Large intestine (tissue), 3 donors: ENCODE measurements at regions not wholly inside any gene's neighbourhood (a gene's known extent, or its start where the extent isn't known, plus 50 kb on each side); places are given as distances from the start of the nearest gene placed in this dataset.

Experiments
- DNase-seq, 2 donors: peaks; one replicate each; pipeline versions ENCODE4 v3.0.0 to v3.0.0-alpha.2; 2013
- H3K27ac ChIP-seq: one replicate; pipeline ENCODE4 v1.5.1; 2013; ENCODE audit warnings: low read length
- H3K27me3 ChIP-seq: 2 replicates; pipeline ENCODE4 v1.6.1; 2013; ENCODE audit warnings: low read length; ENCODE audit not compliant: control insufficient read depth, insufficient read depth
- H3K36me3 ChIP-seq: 2 replicates; pipeline ENCODE4 v1.6.1; 2013; ENCODE audit warnings: low read length; ENCODE audit not compliant: control insufficient read depth, insufficient read depth
- H3K4me1 ChIP-seq: one replicate; pipeline ENCODE4 v1.6.1; 2013; ENCODE audit warnings: low read length; ENCODE audit not compliant: control insufficient read depth, insufficient read depth
- H3K4me3 ChIP-seq: one replicate; pipeline ENCODE4 v1.5.1; 2013; ENCODE audit warnings: low read length
- H3K9me3 ChIP-seq: one replicate; pipeline ENCODE4 v1.6.1; 2013; ENCODE audit warnings: mild to moderate bottlenecking, low read depth, low read length, moderate library complexity; ENCODE audit not compliant: control insufficient read depth
- WGBS: methylation state at CpG from one replicate; pipeline ENCODE4 v1.1.5; 2013; ENCODE audit warnings: low lambda C conversion rate; ENCODE audit not compliant: insufficient coverage; 5-methylcytosine and 5-hydroxymethylcytosine counted together

GRCh38 chrX:142043196-142043595 lies 139.5 kb downstream of the MAGEC1 start:
- H3K27me3 ChIP-seq = no peaks in the 10 kb centered on the region
- no CpG with 5 or more reads among the region's 3 CpGs for WGBS
- no peaks in the 10 kb centered on the region for H3K36me3 ChIP-seq
- no peak overlapping the region for H3K27ac ChIP-seq
- no peak for DNase-seq
- no peaks in the 10 kb centered on the region for H3K9me3 ChIP-seq
- no peak overlapping the region for H3K4me3 ChIP-seq
- H3K4me1 ChIP-seq = no peaks in the 10 kb centered on the region

GRCh38 chrX:142040906-142041305 lies 137.2 kb downstream of the MAGEC1 start:
- no peak overlapping the region for H3K4me3 ChIP-seq
- no peaks in the 10 kb centered on the region for H3K9me3 ChIP-seq
- no peaks in the 10 kb centered on the region for H3K27me3 ChIP-seq
- H3K36me3 ChIP-seq = no peaks in the 10 kb centered on the region
- no peak overlapping the region for H3K27ac ChIP-seq
- WGBS = no CpG with 5 or more reads among the region's 6 CpGs
- no peak for DNase-seq
- H3K4me1 ChIP-seq = no peaks in the 10 kb centered on the region

GRCh38 chrX:142036116-142036515 lies 132.4 kb downstream of the MAGEC1 start:
- Histone ChIP-seq H3K4me1 (no peaks in the 10 kb centered on the region), H3K36me3 (no peaks in the 10 kb centered on the region), H3K9me3 (no peaks in the 10 kb centered on the region), H3K27ac (no peak overlapping the region), H3K27me3 (no peaks in the 10 kb centered on the region), H3K4me3 (no peak overlapping the region)
- no peak for DNase-seq

GRCh38 chrX:142005532-142005931 lies 101.8 kb downstream of the MAGEC1 start:
- Histone ChIP-seq H3K27ac (no peak overlapping the region), H3K27me3 (no peaks in the 10 kb centered on the region), H3K9me3 (no peaks in the 10 kb centered on the region), H3K4me3 (no peak overlapping the region), H3K36me3 (no peaks in the 10 kb centered on the region), H3K4me1 (no peaks in the 10 kb centered on the region)
- no CpG with 5 or more reads among the region's 1 CpG for WGBS
- DNase-seq = no peak

- Histone ChIP-seq H3K4me3 (no peak overlapping the region), H3K27me3 (no peaks in the 10 kb centered on the region), H3K4me1 (no peaks in the 10 kb centered on the region), H3K36me3 (no peaks in the 10 kb centered on the region), H3K9me3 (no peaks in the 10 kb centered on the region), H3K27ac (no peak overlapping the region)
- DNase-seq = no peak
- WGBS = no CpG with 5 or more reads among the region's 3 CpGs
Measured at GRCh38 chrX:142002471-142002870, 98.8 kb downstream of the MAGEC1 start.

- H3K4me3 ChIP-seq = no peak overlapping the region
- no peak overlapping the region for H3K27ac ChIP-seq
- no CpG with 5 or more reads among the region's 1 CpG for WGBS
- no peaks in the 10 kb centered on the region for H3K27me3 ChIP-seq
- no peak for DNase-seq
- no peaks in the 10 kb centered on the region for H3K4me1 ChIP-seq
- no peaks in the 10 kb centered on the region for H3K9me3 ChIP-seq
- H3K36me3 ChIP-seq = no peaks in the 10 kb centered on the region
Measured at GRCh38 chrX:142001934-142002333, 98.2 kb downstream of the MAGEC1 start.

GRCh38 chrX:141989815-141990214 lies 86.1 kb downstream of the MAGEC1 start:
- WGBS = no CpG with 5 or more reads among the region's 5 CpGs

GRCh38 chrX:141989134-141989533 lies 85.4 kb downstream of the MAGEC1 start:
- H3K36me3 ChIP-seq = no peaks in the 10 kb centered on the region
- no peak overlapping the region for H3K4me3 ChIP-seq
- no peak overlapping the region for H3K27ac ChIP-seq
- H3K4me1 ChIP-seq = no peaks in the 10 kb centered on the region
- no CpG with 5 or more reads among the region's 1 CpG for WGBS
- H3K9me3 ChIP-seq = no peaks in the 10 kb centered on the region
- DNase-seq = no peak
- H3K27me3 ChIP-seq = no peaks in the 10 kb centered on the region

More at GRCh38 chrX:141989815-141990214, 86.1 kb downstream of the MAGEC1 start:
- Histone ChIP-seq H3K36me3 (no peaks in the 10 kb centered on the region), H3K27me3 (no peaks in the 10 kb centered on the region), H3K9me3 (no peaks in the 10 kb centered on the region), H3K27ac (no peak overlapping the region), H3K4me3 (no peak overlapping the region), H3K4me1 (no peaks in the 10 kb centered on the region)
- no peak for DNase-seq

- no peak for DNase-seq
- Histone ChIP-seq H3K27me3 (no peaks in the 10 kb centered on the region), H3K4me1 (no peaks in the 10 kb centered on the region), H3K9me3 (no peaks in the 10 kb centered on the region), H3K36me3 (no peaks in the 10 kb centered on the region), H3K4me3 (no peak overlapping the region), H3K27ac (no peak overlapping the region)
- WGBS = no CpG with 5 or more reads among the region's 3 CpGs
Measured at GRCh38 chrX:141982296-141982695, 78.6 kb downstream of the MAGEC1 start.

GRCh38 chrX:141975839-141976238 lies 72.1 kb downstream of the MAGEC1 start:
- 70% methylated on average over 2 of the region's 3 CpGs for WGBS
- no peaks in the 10 kb centered on the region for H3K4me1 ChIP-seq
- H3K27me3 ChIP-seq = no peaks in the 10 kb centered on the region
- no peak for DNase-seq
- H3K27ac ChIP-seq = no peak overlapping the region
- no peak overlapping the region for H3K4me3 ChIP-seq
- H3K9me3 ChIP-seq = no peaks in the 10 kb centered on the region
- no peaks in the 10 kb centered on the region for H3K36me3 ChIP-seq

GRCh38 chrX:141969706-141970105 lies 66.0 kb downstream of the MAGEC1 start:
- Histone ChIP-seq H3K27ac (no peak overlapping the region), H3K9me3 (no peaks in the 10 kb centered on the region), H3K4me3 (no peak overlapping the region), H3K4me1 (no peaks in the 10 kb centered on the region), H3K36me3 (no peaks in the 10 kb centered on the region), H3K27me3 (no peaks in the 10 kb centered on the region)
- DNase-seq = no peak
